ENCODE measurements at regions not wholly inside any gene's neighbourhood (a gene's known extent, or its start where the extent isn't known, plus 50 kb on each side); places are given as distances from the start of the nearest gene placed in this dataset.

GRCh38 chr16:26252598-26252997 lies 560.8 kb downstream of the HS3ST4 start:
- TF ChIP-seq CTCF (IDR thresholded peaks at IDR 0.05) (no peak), POLR2A (IDR thresholded peaks at IDR 0.05) (no peak)
- DNase-seq: no peak
- intact Hi-C loops (cut with DNase I): no loop called here
- WGBS, 2 donors: 75 to 86% methylated on average over 4 of the region's 4 CpGs
- H3K4me3 ChIP-seq (replicated peaks in 1 of 3): no peak overlapping the region
- H3K4me1 ChIP-seq: no peaks in the 10 kb centered on the region
- H3K9me3 ChIP-seq: no peaks in the 10 kb centered on the region
- no peaks in the 10 kb centered on the region for H3K36me3 ChIP-seq
- H3K27ac ChIP-seq: no peak overlapping the region
- H3K27me3 ChIP-seq: no peaks in the 10 kb centered on the region

GRCh38 chr16:26261621-26262020 lies 569.9 kb downstream of the HS3ST4 start:
- H3K4me3 ChIP-seq (replicated peaks in 1 of 3): no peak overlapping the region
- WGBS, 2 donors: 87 to 90% methylated on average over 2 of the region's 2 CpGs
- intact Hi-C loops (cut with DNase I): no loop called here

GRCh38 chr16:26263406-26263805 lies 571.6 kb downstream of the HS3ST4 start:
- Histone ChIP-seq H3K27me3 (no peaks in the 10 kb centered on the region), H3K36me3 (no peaks in the 10 kb centered on the region), H3K4me1 (no peaks in the 10 kb centered on the region), H3K4me3 (replicated peaks in 1 of 3) (no peak overlapping the region), H3K27ac (no peak overlapping the region), H3K9me3 (no peaks in the 10 kb centered on the region)
- no peak for DNase-seq
- WGBS, 2 donors: 43 to 45% methylated on average over 2 of the region's 2 CpGs
- intact Hi-C loops (cut with DNase I): no loop called here
- TF ChIP-seq POLR2A (IDR thresholded peaks at IDR 0.05) (no peak), CTCF (IDR thresholded peaks at IDR 0.05) (no peak)

More at GRCh38 chr16:26261621-26262020, 569.9 kb downstream of the HS3ST4 start:
- Histone ChIP-seq H3K27me3 (no peaks in the 10 kb centered on the region), H3K36me3 (no peaks in the 10 kb centered on the region), H3K27ac (no peak overlapping the region), H3K4me1 (no peaks in the 10 kb centered on the region), H3K9me3 (no peaks in the 10 kb centered on the region)
- no peak for DNase-seq
- TF ChIP-seq POLR2A (IDR thresholded peaks at IDR 0.05): no peak
- no peak for TF ChIP-seq CTCF (IDR thresholded peaks at IDR 0.05)

GRCh38 chr16:26267641-26268040 lies 575.9 kb downstream of the HS3ST4 start:
- Histone ChIP-seq H3K9me3 (no peaks in the 10 kb centered on the region), H3K4me3 (replicated peaks in 1 of 3) (no peak overlapping the region), H3K4me1 (no peaks in the 10 kb centered on the region), H3K36me3 (no peaks in the 10 kb centered on the region), H3K27me3 (no peaks in the 10 kb centered on the region), H3K27ac (no peak overlapping the region)
- 80 to 86% methylated on average over 3 of the region's 3 CpGs for WGBS, 2 donors
- intact Hi-C loops (cut with DNase I): no loop called here
- TF ChIP-seq CTCF (IDR thresholded peaks at IDR 0.05) (no peak), POLR2A (IDR thresholded peaks at IDR 0.05) (no peak)
- no peak for DNase-seq

GRCh38 chr16:26269673-26270072 lies 577.9 kb downstream of the HS3ST4 start:
- H3K27ac ChIP-seq: no peak overlapping the region
- no peaks in the 10 kb centered on the region for H3K27me3 ChIP-seq
- TF ChIP-seq POLR2A (IDR thresholded peaks at IDR 0.05): no peak
- no peak for TF ChIP-seq CTCF (IDR thresholded peaks at IDR 0.05)
- intact Hi-C loops (cut with DNase I): no loop called here
- H3K4me1 ChIP-seq: no peaks in the 10 kb centered on the region
- no peaks in the 10 kb centered on the region for H3K36me3 ChIP-seq
- H3K9me3 ChIP-seq: no peaks in the 10 kb centered on the region
- no peak for DNase-seq
- no peak overlapping the region for H3K4me3 ChIP-seq (replicated peaks in 1 of 3)
